CD4-positive, alpha-beta T cell (primary cell): ENCODE measurements at regions not wholly inside any gene's neighbourhood (a gene's known extent, or its start where the extent isn't known, plus 50 kb on each side); places are given as distances from the start of the nearest gene placed in this dataset.

ENCODE experiments used
- ATAC-seq: fragments of 200-7000 bp; cut with Tn5 transposase; one replicate; pipeline ENCODE4 v1.10.0; 2022; ENCODE audit warnings: mild to moderate bottlenecking; ENCODE audit not compliant: poor library complexity
- CTCF ChIA-PET: fragments of 350-600 bp; sonication (Branson Sonifier 250); formaldehyde crosslinking; loops from one replicate; lab custom pipeline; 2021; ENCODE audit warnings: antibody characterized with exemption, inconsistent platforms; lab: Charles Lee
- POLR2A ChIA-PET: fragments of 350-600 bp; sonication (Branson Sonifier 250); formaldehyde crosslinking; loops from one replicate; lab custom pipeline; 2021; ENCODE audit warnings: antibody characterized with exemption, inconsistent platforms; lab: Charles Lee
- DNase-seq, 14 experiments: peaks; one replicate each; pipeline ENCODE4 v3.0.0-alpha.2; 2013 to 2020; ENCODE audit warnings: mixed read lengths in 2 of 14
- H3K27ac ChIP-seq, 2 donors: one replicate each; pipeline versions ENCODE4 v1.5.1 to v1.7.0; 2013; ENCODE audit warnings: low read length in 2 of 2, low read depth in 1 of 2, mild to moderate bottlenecking in 1 of 2
- H3K27me3 ChIP-seq, 2 experiments: 1 replicate in 1 of 2; 2 replicates in 1 of 2; pipeline versions ENCODE4 v1.6.1 to v1.7.0; 2013; ENCODE audit warnings: low read length in 2 of 2, control low read depth in 1 of 2, mild to moderate bottlenecking in 1 of 2, moderate library complexity in 1 of 2; ENCODE audit not compliant: insufficient read depth in 2 of 2, control insufficient read depth in 1 of 2
- H3K36me3 ChIP-seq: one replicate; pipeline ENCODE4 v1.6.1; 2013; ENCODE audit warnings: low read length, control low read depth; ENCODE audit not compliant: insufficient read depth
- H3K4me1 ChIP-seq: one replicate; pipeline ENCODE4 v1.6.1; 2013; ENCODE audit warnings: low read length, control low read depth; ENCODE audit not compliant: insufficient read depth
- H3K4me3 ChIP-seq: one replicate; pipeline ENCODE4 v1.5.1; 2013; ENCODE audit warnings: mild to moderate bottlenecking, low read length, moderate library complexity
- H3K9me3 ChIP-seq, 2 experiments: 1 replicate in 1 of 2; 2 replicates in 1 of 2; pipeline versions ENCODE4 v1.6.1 to v1.7.0; 2013; ENCODE audit warnings: low read length in 2 of 2, mild to moderate bottlenecking in 2 of 2, control low read depth in 1 of 2, moderate library complexity in 1 of 2; ENCODE audit not compliant: control insufficient read depth in 1 of 2, insufficient read depth in 1 of 2
- H3K27ac Mint-ChIP-seq: one replicate; pipeline ENCODE4 v1.8.0; 2020; ENCODE audit warnings: mixed read lengths
- H3K27me3 Mint-ChIP-seq: one replicate; pipeline ENCODE4 v1.8.0; 2021; ENCODE audit warnings: mixed read lengths
- H3K36me3 Mint-ChIP-seq: one replicate; pipeline ENCODE4 v1.8.0; 2021; ENCODE audit warnings: low read depth, mixed read lengths
- H3K4me1 Mint-ChIP-seq: one replicate; pipeline ENCODE4 v1.8.0; 2021; ENCODE audit warnings: low read depth, mixed read lengths
- H3K4me3 Mint-ChIP-seq: one replicate; pipeline ENCODE4 v1.8.0; 2020; ENCODE audit warnings: mild to moderate bottlenecking, mixed read lengths
- H3K9me3 Mint-ChIP-seq: one replicate; pipeline ENCODE4 v1.8.0; 2020; ENCODE audit warnings: mixed read lengths
- intact Hi-C, 2 experiments: fragments of 100-400 bp; cut with DNase I in 1 of 2; cut with micrococcal nuclease in 1 of 2; formaldehyde crosslinking; loops; one replicate each; pipeline versions ENCODE4 v1.15.1 to v1.9.0; 2023 to 2025; cut with DNase I, micrococcal nuclease
- TF ChIP-seq, protein P1 (sequence below): fragments of 200-600 bp; IDR thresholded peaks from one replicate; pipeline ENCODE4 v1.8.0; 2022; ENCODE audit warnings: antibody characterized with exemption, mild to moderate bottlenecking

DNA sequence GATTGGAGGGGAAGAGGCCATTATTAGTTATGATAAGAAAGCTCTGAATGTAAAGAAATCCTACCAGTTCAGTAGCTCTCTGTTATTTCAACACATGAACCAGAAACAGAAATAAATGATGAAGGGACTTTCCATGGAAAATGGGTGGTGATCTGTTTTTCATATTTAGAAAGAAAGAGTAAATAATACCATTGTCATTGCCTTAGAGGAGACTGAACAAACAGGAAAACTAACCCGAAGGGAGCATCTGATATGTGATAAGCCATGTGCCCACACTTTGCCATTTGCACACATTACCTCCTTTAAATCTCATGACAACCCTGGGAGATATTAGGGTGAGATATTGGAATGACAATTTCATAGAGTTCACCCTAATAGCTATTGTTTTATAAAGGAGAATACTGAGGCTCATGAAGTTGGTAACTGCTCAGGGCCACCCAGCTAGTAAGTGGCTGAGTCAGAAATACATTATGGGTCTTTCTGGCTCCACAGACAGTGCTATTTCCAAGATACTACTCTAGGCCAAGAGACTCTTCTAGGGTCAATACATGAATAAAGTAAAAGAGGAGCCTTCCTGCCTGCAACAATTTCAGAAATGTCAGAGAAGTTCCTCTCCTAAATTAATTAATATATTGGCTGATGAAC, 111.0 kb upstream of the SLIT3 start:
- TF ChIP-seq, protein P1, sequence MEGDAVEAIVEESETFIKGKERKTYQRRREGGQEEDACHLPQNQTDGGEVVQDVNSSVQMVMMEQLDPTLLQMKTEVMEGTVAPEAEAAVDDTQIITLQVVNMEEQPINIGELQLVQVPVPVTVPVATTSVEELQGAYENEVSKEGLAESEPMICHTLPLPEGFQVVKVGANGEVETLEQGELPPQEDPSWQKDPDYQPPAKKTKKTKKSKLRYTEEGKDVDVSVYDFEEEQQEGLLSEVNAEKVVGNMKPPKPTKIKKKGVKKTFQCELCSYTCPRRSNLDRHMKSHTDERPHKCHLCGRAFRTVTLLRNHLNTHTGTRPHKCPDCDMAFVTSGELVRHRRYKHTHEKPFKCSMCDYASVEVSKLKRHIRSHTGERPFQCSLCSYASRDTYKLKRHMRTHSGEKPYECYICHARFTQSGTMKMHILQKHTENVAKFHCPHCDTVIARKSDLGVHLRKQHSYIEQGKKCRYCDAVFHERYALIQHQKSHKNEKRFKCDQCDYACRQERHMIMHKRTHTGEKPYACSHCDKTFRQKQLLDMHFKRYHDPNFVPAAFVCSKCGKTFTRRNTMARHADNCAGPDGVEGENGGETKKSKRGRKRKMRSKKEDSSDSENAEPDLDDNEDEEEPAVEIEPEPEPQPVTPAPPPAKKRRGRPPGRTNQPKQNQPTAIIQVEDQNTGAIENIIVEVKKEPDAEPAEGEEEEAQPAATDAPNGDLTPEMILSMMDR = no peak
- Histone ChIP-seq H3K4me1 (no peaks in the 10 kb centered on the region), H3K36me3 (no peaks in the 10 kb centered on the region), H3K27me3 (no peaks in the 10 kb centered on the region), H3K9me3 (peaks cover 0 to 3% of the 10 kb centered on the region in 2 experiments), H3K4me3 (no peak overlapping the region), H3K27ac (no peak overlapping the region)
- no peaks in the 10 kb centered on the region for H3K36me3 Mint-ChIP-seq
- H3K27me3 Mint-ChIP-seq = peaks cover 14% of the 10 kb centered on the region
- DNase-seq = no peak
- no peak for ATAC-seq
- no peak overlapping the region for H3K27ac Mint-ChIP-seq
- intact Hi-C loops = no loop called here
- H3K4me1 Mint-ChIP-seq = no peaks in the 10 kb centered on the region
- H3K9me3 Mint-ChIP-seq = no peaks in the 10 kb centered on the region
- POLR2A ChIA-PET = no interaction called here
- no peak overlapping the region for H3K4me3 Mint-ChIP-seq
- CTCF ChIA-PET = no interaction called here

DNA sequence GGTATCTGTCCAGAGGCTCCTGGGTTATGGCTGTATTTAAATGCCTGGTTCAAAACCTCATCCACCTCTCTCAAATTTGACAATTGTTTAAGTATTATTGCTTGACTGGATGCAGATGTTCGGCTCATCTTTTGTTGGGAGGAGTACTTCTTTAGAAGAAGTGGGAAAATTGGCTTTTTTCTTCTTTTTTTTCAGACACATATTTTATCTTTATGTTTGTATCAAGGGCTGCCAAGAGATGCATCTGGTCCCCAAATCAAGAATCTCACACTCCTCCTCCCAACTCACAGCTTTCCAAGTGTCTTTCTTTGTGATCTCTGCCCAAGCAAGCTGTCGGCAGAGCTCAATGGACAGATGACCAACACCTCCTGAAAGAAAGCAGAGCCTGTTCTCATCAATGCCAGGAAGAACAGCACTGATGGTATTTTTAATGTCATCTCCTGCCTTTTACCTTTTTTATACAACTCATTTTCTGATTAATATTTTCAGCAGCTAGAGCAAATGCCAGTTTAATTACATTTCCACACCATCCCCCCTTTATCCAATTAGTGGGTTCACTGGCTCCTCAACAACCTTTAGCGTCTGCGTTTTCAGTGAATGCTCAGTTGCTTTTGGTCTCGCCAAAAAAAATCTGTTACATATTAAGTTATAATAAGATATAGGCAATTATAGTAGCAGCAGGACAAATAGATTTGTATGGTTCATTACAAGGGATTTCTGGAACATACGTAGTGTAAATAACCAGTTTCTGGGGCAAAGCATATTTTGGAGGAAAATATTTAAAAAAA, 110.3 kb upstream of the SLIT3 start:
- intact Hi-C loops = no loop called here
- CTCF ChIA-PET = no interaction called here
- no peaks in the 10 kb centered on the region for H3K9me3 Mint-ChIP-seq

DNA sequence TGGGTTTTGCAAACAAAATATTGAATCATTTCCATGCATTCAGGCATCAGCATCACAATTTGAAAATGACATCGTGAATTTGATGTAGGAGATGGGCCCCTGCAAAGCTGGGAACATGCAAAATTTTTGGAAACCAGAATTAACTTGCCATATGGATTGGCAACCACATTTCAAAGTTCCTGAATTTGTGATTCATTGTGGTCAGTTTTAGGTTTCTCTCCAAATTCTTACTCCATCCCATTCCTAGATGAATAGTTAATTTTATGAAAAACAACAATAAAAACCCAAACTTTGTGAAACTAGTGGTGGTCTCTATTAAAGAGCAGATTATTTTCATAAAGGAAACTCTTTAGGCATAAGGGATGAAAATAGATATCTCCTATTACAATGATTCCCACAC, 107.8 kb upstream of the SLIT3 start:
- no peaks in the 10 kb centered on the region for H3K9me3 Mint-ChIP-seq
- no peaks in the 10 kb centered on the region for H3K4me1 ChIP-seq
- no peak overlapping the region for H3K4me3 ChIP-seq
- no peaks in the 10 kb centered on the region for H3K27me3 ChIP-seq
- CTCF ChIA-PET = no interaction called here
- intact Hi-C loops = no loop called here
- no peak overlapping the region for H3K27ac ChIP-seq
- POLR2A ChIA-PET = no interaction called here
- no peaks in the 10 kb centered on the region for H3K4me1 Mint-ChIP-seq
- no peaks in the 10 kb centered on the region for H3K36me3 Mint-ChIP-seq
- ATAC-seq (no peak), DNase-seq (no peak)
- no peaks in the 10 kb centered on the region for H3K9me3 ChIP-seq
- H3K27ac Mint-ChIP-seq = no peak overlapping the region
- peaks cover 19% of the 10 kb centered on the region for H3K27me3 Mint-ChIP-seq
- H3K4me3 Mint-ChIP-seq = no peak overlapping the region
- H3K36me3 ChIP-seq = no peaks in the 10 kb centered on the region
- TF ChIP-seq, protein P1 = no peak

More for the DNA sequence above, 110.3 kb upstream of the SLIT3 start:
- Histone ChIP-seq H3K4me1 (no peaks in the 10 kb centered on the region), H3K27me3 (no peaks in the 10 kb centered on the region), H3K9me3 (no peaks in the 10 kb centered on the region), H3K27ac (no peak overlapping the region), H3K4me3 (no peak overlapping the region), H3K36me3 (no peaks in the 10 kb centered on the region)
- POLR2A ChIA-PET = no interaction called here
- Mint-ChIP-seq H3K27ac (no peak overlapping the region), H3K27me3 (peaks cover 14% of the 10 kb centered on the region), H3K36me3 (no peaks in the 10 kb centered on the region), H3K4me1 (no peaks in the 10 kb centered on the region), H3K4me3 (no peak overlapping the region)
- DNase-seq (no peak), ATAC-seq (no peak)
- TF ChIP-seq, protein P1 = no peak
